Tibial nerve (tissue), 4 donors: ENCODE measurements at regions not wholly inside any gene's neighbourhood (a gene's known extent, or its start where the extent isn't known, plus 50 kb on each side); places are given as distances from the start of the nearest gene placed in this dataset.

Experiments
- DNase-seq, 2 donors: peaks; one replicate each; pipeline ENCODE4 v3.0.0-alpha.2; 2019; ENCODE audit warnings: low spot score in 2 of 2
- H3K27ac ChIP-seq, 4 donors: fragments of 200-600 bp; sonication (generic) in 3 of 4; one replicate each; pipeline ENCODE4 v1.5.1; 2017 to 2019; ENCODE audit warnings: mild to moderate bottlenecking in 1 of 4
- H3K27me3 ChIP-seq, 2 donors: fragments of 200-600 bp; sonication (generic) in 1 of 2; one replicate each; pipeline versions ENCODE4 v1.5.1 to v1.6.0; 2017 to 2019
- H3K36me3 ChIP-seq, 3 donors: fragments of 200-600 bp; sonication (generic); one replicate each; pipeline ENCODE4 v1.5.1; 2018 to 2019
- H3K4me1 ChIP-seq, 4 donors: fragments of 200-600 bp; sonication (generic) in 3 of 4; one replicate each; pipeline ENCODE4 v1.5.1; 2017 to 2019
- H3K4me3 ChIP-seq, 4 donors: fragments of 200-600 bp; sonication (generic) in 3 of 4; one replicate each; pipeline ENCODE4 v1.5.1; 2017 to 2019; ENCODE audit warnings: mild to moderate bottlenecking in 1 of 4, moderate library complexity in 1 of 4
- H3K9me3 ChIP-seq, 4 donors: fragments of 200-600 bp; sonication (generic) in 3 of 4; one replicate each; pipeline ENCODE4 v1.5.1; 2017 to 2019
- EP300 ChIP-seq, 2 donors: sonication (generic); formaldehyde crosslinking; IDR thresholded peaks; one replicate each; pipeline ENCODE4 v1.6.1; 2017; ENCODE audit warnings: antibody characterized with exemption in 2 of 2, mild to moderate bottlenecking in 1 of 2
- POLR2A ChIP-seq, 2 donors: fragments of 450-650 bp; IDR thresholded peaks; one replicate each; pipeline ENCODE4 v1.6.1; 2017; ENCODE audit warnings: antibody characterized with exemption in 2 of 2, mild to moderate bottlenecking in 2 of 2, moderate library complexity in 2 of 2
- WGBS, 2 donors: methylation state at CpG; one replicate each; pipeline ENCODE4 v1.1.5; 2018; 5-methylcytosine and 5-hydroxymethylcytosine counted together
- TF ChIP-seq, protein P1 (sequence below), 5 experiments: fragments of 200-600 bp in 3 of 5; fragments of 450-650 bp in 2 of 5; sonication (generic) in 3 of 5; IDR thresholded peaks; one replicate each; pipeline ENCODE4 v1.5.1; 2016 to 2019; ENCODE audit warnings: antibody characterized with exemption in 5 of 5, mild to moderate bottlenecking in 3 of 5, moderate library complexity in 2 of 5

DNA sequence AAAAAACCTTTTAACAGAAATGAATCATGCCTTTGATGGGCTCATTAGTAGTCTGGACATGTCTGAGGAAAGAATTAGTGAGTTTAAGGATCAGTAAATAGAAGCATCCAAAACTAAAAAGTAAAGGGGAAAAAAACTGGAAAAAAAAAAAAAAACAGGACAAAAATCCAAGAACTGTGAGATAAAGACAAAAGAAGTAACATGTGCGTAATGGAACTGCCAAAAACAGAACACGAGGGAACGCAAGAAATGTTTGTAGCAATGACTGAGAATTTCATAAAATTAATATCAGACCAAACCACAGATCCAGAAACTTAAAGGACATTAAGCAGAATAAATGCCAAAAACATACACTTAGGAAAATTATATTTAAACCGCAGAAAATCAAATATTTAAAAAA is 77.4 kb downstream of the MS4A13 start:
- TF ChIP-seq EP300 (IDR thresholded peaks at IDR 0.05) (no peak), POLR2A (IDR thresholded peaks at IDR 0.05) (no peak)
- TF ChIP-seq, protein P1, sequence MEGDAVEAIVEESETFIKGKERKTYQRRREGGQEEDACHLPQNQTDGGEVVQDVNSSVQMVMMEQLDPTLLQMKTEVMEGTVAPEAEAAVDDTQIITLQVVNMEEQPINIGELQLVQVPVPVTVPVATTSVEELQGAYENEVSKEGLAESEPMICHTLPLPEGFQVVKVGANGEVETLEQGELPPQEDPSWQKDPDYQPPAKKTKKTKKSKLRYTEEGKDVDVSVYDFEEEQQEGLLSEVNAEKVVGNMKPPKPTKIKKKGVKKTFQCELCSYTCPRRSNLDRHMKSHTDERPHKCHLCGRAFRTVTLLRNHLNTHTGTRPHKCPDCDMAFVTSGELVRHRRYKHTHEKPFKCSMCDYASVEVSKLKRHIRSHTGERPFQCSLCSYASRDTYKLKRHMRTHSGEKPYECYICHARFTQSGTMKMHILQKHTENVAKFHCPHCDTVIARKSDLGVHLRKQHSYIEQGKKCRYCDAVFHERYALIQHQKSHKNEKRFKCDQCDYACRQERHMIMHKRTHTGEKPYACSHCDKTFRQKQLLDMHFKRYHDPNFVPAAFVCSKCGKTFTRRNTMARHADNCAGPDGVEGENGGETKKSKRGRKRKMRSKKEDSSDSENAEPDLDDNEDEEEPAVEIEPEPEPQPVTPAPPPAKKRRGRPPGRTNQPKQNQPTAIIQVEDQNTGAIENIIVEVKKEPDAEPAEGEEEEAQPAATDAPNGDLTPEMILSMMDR (IDR thresholded peaks at IDR 0.05) = no peak
- Histone ChIP-seq H3K36me3 (no peaks in the 10 kb centered on the region), H3K27me3 (no peaks in the 10 kb centered on the region), H3K4me1 (no peaks in the 10 kb centered on the region), H3K4me3 (no peak overlapping the region), H3K9me3 (peaks cover 0 to 24% (median 3%) of the 10 kb centered on the region in 4 donors), H3K27ac (no peak overlapping the region)
- no peak for DNase-seq
- WGBS, 2 donors = 81 to 82% methylated on average over 4 of the region's 4 CpGs

DNA sequence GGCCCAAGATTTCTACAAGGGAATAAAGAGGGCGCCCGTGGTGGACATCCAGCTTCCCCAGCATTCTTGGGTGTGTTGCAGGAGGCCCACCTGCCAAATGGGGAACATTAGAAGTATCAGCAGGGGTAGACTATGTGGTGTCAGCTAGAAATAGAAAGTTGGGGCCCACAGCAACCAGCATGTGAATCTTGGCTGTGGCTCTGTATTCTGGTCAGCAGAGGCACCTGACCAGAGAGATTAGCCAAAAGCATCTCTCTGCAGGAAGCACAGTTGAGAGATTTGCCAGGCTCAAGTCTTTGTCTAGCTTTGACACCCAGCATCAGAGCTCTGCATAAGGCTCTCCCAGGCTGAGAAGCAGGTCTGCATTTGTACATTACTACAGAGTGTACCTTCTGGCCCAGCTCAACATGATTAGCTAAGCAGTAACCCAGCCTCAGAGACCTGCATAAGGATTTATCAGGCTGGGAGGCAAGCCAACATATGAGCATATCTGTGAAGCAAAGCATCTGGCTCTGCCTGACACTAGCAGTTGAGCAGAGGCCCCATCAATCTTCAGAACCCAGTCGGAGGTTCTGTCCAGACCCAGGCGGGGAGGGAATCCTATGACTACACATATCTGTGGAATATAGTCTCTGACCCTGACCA is 79.9 kb downstream of the MS4A13 start:
- Histone ChIP-seq H3K27me3 (no peaks in the 10 kb centered on the region), H3K4me1 (no peaks in the 10 kb centered on the region), H3K36me3 (no peaks in the 10 kb centered on the region), H3K4me3 (no peak overlapping the region), H3K27ac (no peak overlapping the region), H3K9me3 (peaks cover 0 to 37% (median 3%) of the 10 kb centered on the region in 4 donors)
- TF ChIP-seq EP300 (IDR thresholded peaks at IDR 0.05) = no peak
- TF ChIP-seq POLR2A (IDR thresholded peaks at IDR 0.05) = no peak
- TF ChIP-seq, protein P1 (IDR thresholded peaks at IDR 0.05) = no peak
- 73 to 80% methylated on average over 4 of the region's 4 CpGs for WGBS, 2 donors
- DNase-seq = no peak

DNA sequence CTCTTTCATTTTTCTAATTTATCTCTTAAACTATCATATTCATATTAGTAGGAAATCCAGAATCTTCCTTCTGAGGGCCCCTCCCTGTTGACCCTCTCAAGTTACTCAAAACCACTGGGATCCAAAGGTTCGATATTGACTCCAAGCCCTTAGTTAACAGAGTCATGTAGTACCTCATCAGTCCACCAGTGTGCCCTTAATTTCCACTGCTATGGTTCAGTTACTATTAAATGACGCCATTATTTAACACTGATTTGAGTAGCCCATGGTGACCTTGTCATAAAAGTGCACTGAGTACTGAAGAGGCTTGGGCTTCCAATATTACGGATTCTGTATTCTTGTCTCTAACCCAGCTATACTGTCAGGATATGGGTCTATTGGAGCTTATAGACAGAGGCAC is 91.9 kb upstream of the MS4A8 start:
- no peaks in the 10 kb centered on the region for H3K27me3 ChIP-seq
- H3K4me1 ChIP-seq = no peaks in the 10 kb centered on the region
- no peak overlapping the region for H3K27ac ChIP-seq
- H3K36me3 ChIP-seq = no peaks in the 10 kb centered on the region
- DNase-seq = no peak
- H3K4me3 ChIP-seq = no peak overlapping the region
- 87 to 88% methylated on average over 3 of the region's 3 CpGs for WGBS, 2 donors
- no peaks in the 10 kb centered on the region for H3K9me3 ChIP-seq
- TF ChIP-seq EP300 (IDR thresholded peaks at IDR 0.05) = no peak
- TF ChIP-seq, protein P1 (IDR thresholded peaks at IDR 0.05) = no peak
- TF ChIP-seq POLR2A (IDR thresholded peaks at IDR 0.05) = no peak

DNA sequence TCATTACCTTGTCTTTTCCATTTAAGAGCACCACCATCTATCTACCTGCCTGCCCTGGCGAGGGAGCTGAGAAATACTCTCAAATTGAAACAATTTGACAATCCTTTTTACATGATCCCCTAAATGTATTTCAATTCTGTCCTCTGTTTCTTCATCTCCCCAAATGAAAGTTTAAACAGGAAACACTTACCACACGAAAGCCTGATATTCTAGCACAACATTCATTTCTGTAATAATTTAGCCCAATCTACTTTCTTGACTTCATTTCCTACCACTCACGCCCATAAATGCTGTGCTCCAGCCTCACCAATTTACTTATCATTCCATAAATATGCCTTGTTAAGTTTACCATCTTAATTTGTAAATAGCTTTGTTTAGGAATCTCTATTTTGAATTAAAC is 89.8 kb upstream of the MS4A8 start:
- TF ChIP-seq POLR2A (IDR thresholded peaks at IDR 0.05) (no peak), EP300 (IDR thresholded peaks at IDR 0.05) (no peak)
- TF ChIP-seq, protein P1 (IDR thresholded peaks at IDR 0.05) = no peak
- 71 to 80% methylated on average over 3 of the region's 3 CpGs for WGBS, 2 donors
- no peak for DNase-seq
- H3K36me3 ChIP-seq = no peaks in the 10 kb centered on the region
- no peak overlapping the region for H3K27ac ChIP-seq
- no peaks in the 10 kb centered on the region for H3K9me3 ChIP-seq
- no peak overlapping the region for H3K4me3 ChIP-seq
- no peaks in the 10 kb centered on the region for H3K27me3 ChIP-seq
- no peaks in the 10 kb centered on the region for H3K4me1 ChIP-seq

DNA sequence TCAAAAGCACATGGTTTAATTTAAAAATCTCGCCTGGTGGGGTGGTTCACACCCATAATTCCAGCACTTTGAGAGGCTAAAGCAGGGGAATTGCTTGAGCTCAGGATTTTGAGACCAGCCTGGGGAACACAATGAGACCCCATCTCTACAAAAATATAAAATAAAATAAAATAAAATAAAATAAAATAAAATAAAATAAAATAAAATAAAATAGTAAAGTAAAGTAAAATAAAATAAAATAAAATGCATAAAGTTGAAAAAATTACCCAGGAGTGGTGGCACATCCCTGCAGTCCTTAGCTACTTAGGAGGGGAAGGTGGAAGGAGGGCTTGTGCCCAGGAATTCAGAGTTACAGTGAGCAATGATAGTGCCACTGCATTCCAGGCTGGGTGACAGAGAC is 88.7 kb upstream of the MS4A8 start:
- Histone ChIP-seq H3K36me3 (no peaks in the 10 kb centered on the region), H3K4me1 (no peaks in the 10 kb centered on the region), H3K4me3 (no peak overlapping the region), H3K27me3 (no peaks in the 10 kb centered on the region), H3K9me3 (peaks cover 0 to 6% (median 0%) of the 10 kb centered on the region in 4 donors), H3K27ac (no peak overlapping the region)
- no peak for DNase-seq
- 68 to 72% methylated on average over 1 of the region's 1 CpG for WGBS, 2 donors
- TF ChIP-seq POLR2A (IDR thresholded peaks at IDR 0.05) (no peak), EP300 (IDR thresholded peaks at IDR 0.05) (no peak)
- TF ChIP-seq, protein P1 (IDR thresholded peaks at IDR 0.05) = no peak
